Adrenal gland (tissue), 9 donors: ENCODE measurements at regions not wholly inside any gene's neighbourhood (a gene's known extent, or its start where the extent isn't known, plus 50 kb on each side); places are given as distances from the start of the nearest gene placed in this dataset.
"Not testable (repeated sequence)": the region's sequence is repeated elsewhere in the genome, so short reads cannot be mapped to it uniquely, and the experiment has no call there.

Experiments
- DNase-seq, 7 donors: peaks; one replicate each; pipeline ENCODE4 v3.0.0-alpha.2; 2019 to 2020
- H3K27ac ChIP-seq, 5 donors: fragments of 200-600 bp; sonication (generic) in 4 of 5; 1 replicate in 3 of 5; 2 replicates in 2 of 5; pipeline versions ENCODE4 v1.5.1 to v1.8.0; 2016 to 2020; ENCODE audit warnings: mild to moderate bottlenecking in 1 of 5
- H3K27me3 ChIP-seq: fragments of 200-600 bp; 2 replicates; pipeline ENCODE4 v1.8.0; 2021
- H3K36me3 ChIP-seq, 2 donors: fragments of 200-600 bp; replicated peaks in 1 of 2; 1 replicate in 1 of 2; 2 replicates in 1 of 2; pipeline versions ENCODE4 v1.5.1 to v1.8.0; 2018 to 2022
- H3K4me1 ChIP-seq, 2 donors: fragments of 200-600 bp; replicated peaks in 1 of 2; 1 replicate in 1 of 2; 2 replicates in 1 of 2; pipeline versions ENCODE4 v1.5.1 to v1.8.0; 2018 to 2021
- H3K4me3 ChIP-seq, 4 donors: fragments of 200-600 bp; sonication (generic) in 3 of 4; one replicate each; pipeline ENCODE4 v1.5.1; 2016 to 2018
- H3K9me3 ChIP-seq, 3 donors: fragments of 200-600 bp; sonication (generic) in 1 of 3; replicated peaks in 1 of 3; 1 replicate in 2 of 3; 2 replicates in 1 of 3; pipeline versions ENCODE4 v1.5.1 to v1.8.0; 2016 to 2021
- WGBS, 4 donors: extraction: QIAGEN DNeasy Blood & Tissue Kit in 2 of 4; methylation state at CpG; one replicate each; pipeline versions ENCODE4 v1.1.5 to v1.1.7; 2013 to 2017; 5-methylcytosine and 5-hydroxymethylcytosine counted together
- intact Hi-C, 2 donors: fragments of 100-400 bp; cut with DNase I; formaldehyde crosslinking; loops; one replicate each; pipeline versions ENCODE4 v1.14.1 to v1.15.0; 2022 to 2023
- donor health status: healthy with polysubstance abuse.
- donor health status: Bipolar disorder and iron deficiency.
- donor health status: DM: yes; HTN: yes; CAD: no.
- donor health status: DM: no; HTN: no; CAD: no.
- donor health status: DM: no; HTN: no; CAD: no.

GRCh38 chr15:20305015-20305465 is 236.6 kb downstream of the GOLGA6L6 start:
- 80 to 95% (median 85%) methylated on average over 6 of the region's 6 CpGs for WGBS, 4 donors
- H3K4me3 ChIP-seq, H3K27me3 ChIP-seq, DNase-seq, H3K9me3 ChIP-seq, H3K36me3 ChIP-seq, H3K4me1 ChIP-seq, intact Hi-C loops, H3K27ac ChIP-seq: not testable (repeated sequence)

- H3K36me3 ChIP-seq, H3K27ac ChIP-seq, H3K4me3 ChIP-seq, DNase-seq, intact Hi-C loops, H3K4me1 ChIP-seq, H3K27me3 ChIP-seq, H3K9me3 ChIP-seq: not testable (repeated sequence)
- WGBS, 4 donors, result 75 to 79% (median 77%) methylated on average over 7 to 10 of the region's 10 CpGs
These were observed 237.2 kb downstream of the GOLGA6L6 start for GRCh38 chr15:20304282-20305014.

- H3K36me3 ChIP-seq, H3K9me3 ChIP-seq, H3K4me1 ChIP-seq, DNase-seq, intact Hi-C loops, H3K27me3 ChIP-seq, H3K4me3 ChIP-seq, H3K27ac ChIP-seq: not testable (repeated sequence)
- whole genome bisulfite sequencing, 4 donors, result 40 to 76% (median 69%) methylated on average over 1 to 4 of the region's 4 CpGs
These were observed 238.1 kb downstream of the GOLGA6L6 start for GRCh38 chr15:20303248-20304171.

GRCh38 chr15:20302141-20303069 is 239.2 kb downstream of the GOLGA6L6 start:
- 81 to 93% (median 89%) methylated on average over 10 to 11 of the region's 11 CpGs for WGBS, 4 donors
- DNase-seq, H3K27ac ChIP-seq, intact Hi-C loops, H3K4me1 ChIP-seq, H3K36me3 ChIP-seq, H3K27me3 ChIP-seq, H3K9me3 ChIP-seq, H3K4me3 ChIP-seq: not testable (repeated sequence)

GRCh38 chr15:20301471-20302081 is 240.0 kb downstream of the GOLGA6L6 start:
- H3K27me3 ChIP-seq, H3K9me3 ChIP-seq, H3K4me1 ChIP-seq, H3K36me3 ChIP-seq, intact Hi-C loops, H3K27ac ChIP-seq, H3K4me3 ChIP-seq: not testable (repeated sequence)
- peak in 1 of 7 donors; percentile 47 for DNase-seq
- 86 to 93% (median 90%) methylated on average over 12 of the region's 12 CpGs for WGBS, 4 donors

- H3K27me3 ChIP-seq, intact Hi-C loops, H3K36me3 ChIP-seq, DNase-seq, H3K27ac ChIP-seq, H3K9me3 ChIP-seq, H3K4me3 ChIP-seq, H3K4me1 ChIP-seq: not testable (repeated sequence)
- 80 to 100% (median 82%) methylated on average over 1 to 4 of the region's 4 CpGs for WGBS, 4 donors
These were observed 240.6 kb downstream of the GOLGA6L6 start for GRCh38 chr15:20301041-20301390.

GRCh38 chr15:20300351-20301040 is 241.1 kb downstream of the GOLGA6L6 start:
- intact Hi-C loops, H3K27me3 ChIP-seq, H3K9me3 ChIP-seq, H3K36me3 ChIP-seq, H3K4me1 ChIP-seq, H3K27ac ChIP-seq, H3K4me3 ChIP-seq: not testable (repeated sequence)
- peak in 1 of 7 donors; percentile 44 for DNase-seq
- 77 to 83% (median 81%) methylated on average over 14 to 19 of the region's 19 CpGs for WGBS, 4 donors

GRCh38 chr15:20297603-20298123 is 243.9 kb downstream of the GOLGA6L6 start:
- WGBS, 4 donors, result 42 to 64% (median 59%) methylated on average over 2 to 3 of the region's 3 CpGs

GRCh38 chr15:20296261-20296660 is 245.3 kb downstream of the GOLGA6L6 start:
- WGBS, 4 donors, result 81 to 88% (median 81%) methylated on average over 8 of the region's 8 CpGs
- not testable (repeated sequence) for H3K9me3 ChIP-seq
- peak in 1 of 7 donors; percentile 33 for DNase-seq

More at GRCh38 chr15:20297603-20298123, 243.9 kb downstream of the GOLGA6L6 start:
- H3K4me1 ChIP-seq, H3K27ac ChIP-seq, H3K27me3 ChIP-seq, H3K9me3 ChIP-seq, H3K4me3 ChIP-seq, intact Hi-C loops, H3K36me3 ChIP-seq, DNase-seq: not testable (repeated sequence)

More at GRCh38 chr15:20296261-20296660, 245.3 kb downstream of the GOLGA6L6 start:
- H3K27me3 ChIP-seq, intact Hi-C loops, H3K36me3 ChIP-seq, H3K4me3 ChIP-seq, H3K27ac ChIP-seq, H3K4me1 ChIP-seq: not testable (repeated sequence)
